ENCODE measurements at regions not wholly inside any gene's neighbourhood (a gene's known extent, or its start where the extent isn't known, plus 50 kb on each side); places are given as distances from the start of the nearest gene placed in this dataset.

DNA sequence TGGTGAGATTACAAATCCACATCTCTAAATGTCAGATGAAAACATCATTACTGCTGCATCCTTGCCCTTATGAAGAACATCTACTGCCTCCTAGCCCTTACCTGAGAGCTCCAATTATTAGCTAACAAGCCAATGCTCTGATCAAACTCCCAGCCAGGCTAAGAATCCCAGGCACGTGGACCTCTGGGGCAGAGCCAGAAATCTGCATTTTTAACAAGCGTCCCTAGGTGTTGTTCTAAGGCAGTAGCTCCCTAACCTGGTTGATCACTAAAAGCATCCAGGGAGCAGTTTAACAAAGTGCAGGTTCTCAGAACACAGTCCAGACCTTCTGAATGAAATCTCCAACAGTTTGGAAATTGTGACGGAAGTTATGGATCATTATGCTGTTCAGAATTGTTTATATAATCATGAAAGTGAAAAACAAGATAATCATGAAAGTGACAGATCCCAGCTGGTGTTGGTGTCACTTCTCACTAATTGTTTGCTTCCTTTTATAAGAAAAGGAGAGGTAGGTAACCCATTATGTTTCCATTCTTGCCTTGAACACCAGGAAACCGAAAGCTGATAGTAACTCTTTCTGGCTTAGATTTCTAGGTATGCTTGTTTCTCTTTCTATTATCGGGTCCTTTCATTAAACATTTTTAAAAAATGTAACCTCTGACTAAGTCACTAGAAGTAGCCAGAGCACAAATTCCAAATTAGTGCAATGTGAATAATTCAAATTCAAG is 216.5 kb upstream of the NR4A3 start:
- WGBS (ENCODE audit: insufficient coverage), result 73% methylated on average over 2 of the region's 5 CpGs
- Histone ChIP-seq H3K4me1 (ENCODE audit: control insufficient read depth, insufficient read depth, low read length) (peaks cover 5% of the 10 kb centered on the region), H3K9me3 (ENCODE audit: control insufficient read depth, insufficient read depth, low read length) (no peaks in the 10 kb centered on the region), H3K27ac (ENCODE audit: low read depth, low read length) (no peak overlapping the region), H3K27me3 (ENCODE audit: control insufficient read depth, insufficient read depth, low read length) (no peaks in the 10 kb centered on the region), H3K4me3 (ENCODE audit: low read depth, low read length) (no peak overlapping the region), H3K36me3 (ENCODE audit: control insufficient read depth, insufficient read depth, low read length) (no peaks in the 10 kb centered on the region)
- no peak for DNase-seq (ENCODE audit: low read depth in 4 of 6, low spot score in 6 of 6)

DNA sequence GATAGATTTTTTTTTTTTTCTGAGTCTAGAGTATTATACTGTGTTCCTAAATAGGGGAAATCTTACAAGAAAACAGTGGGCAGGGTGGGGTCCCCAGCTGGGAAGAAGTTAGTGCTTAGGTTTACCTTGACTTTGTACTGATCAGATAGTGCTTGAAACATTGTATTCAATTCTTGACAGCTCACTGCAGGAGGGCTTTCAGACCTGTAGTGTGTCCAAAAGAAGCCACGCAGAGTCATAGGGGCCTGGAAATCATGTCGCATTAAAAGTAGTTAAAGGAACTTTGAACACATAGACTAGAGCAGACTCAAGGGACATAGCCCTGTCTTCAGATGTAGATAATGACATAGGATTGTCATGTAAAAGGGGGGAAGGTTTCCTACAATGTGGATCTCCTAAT is 215.4 kb upstream of the NR4A3 start:
- WGBS (ENCODE audit: insufficient coverage), result 89% methylated on average over 2 of the region's 2 CpGs
- Histone ChIP-seq H3K36me3 (ENCODE audit: control insufficient read depth, insufficient read depth, low read length) (no peaks in the 10 kb centered on the region), H3K9me3 (ENCODE audit: control insufficient read depth, insufficient read depth, low read length) (no peaks in the 10 kb centered on the region), H3K27me3 (ENCODE audit: control insufficient read depth, insufficient read depth, low read length) (no peaks in the 10 kb centered on the region), H3K4me1 (ENCODE audit: control insufficient read depth, insufficient read depth, low read length) (peaks cover 5% of the 10 kb centered on the region), H3K27ac (ENCODE audit: low read depth, low read length) (no peak overlapping the region), H3K4me3 (ENCODE audit: low read depth, low read length) (no peak overlapping the region)
- DNase-seq (ENCODE audit: low read depth in 4 of 6, low spot score in 6 of 6), result no peak

DNA sequence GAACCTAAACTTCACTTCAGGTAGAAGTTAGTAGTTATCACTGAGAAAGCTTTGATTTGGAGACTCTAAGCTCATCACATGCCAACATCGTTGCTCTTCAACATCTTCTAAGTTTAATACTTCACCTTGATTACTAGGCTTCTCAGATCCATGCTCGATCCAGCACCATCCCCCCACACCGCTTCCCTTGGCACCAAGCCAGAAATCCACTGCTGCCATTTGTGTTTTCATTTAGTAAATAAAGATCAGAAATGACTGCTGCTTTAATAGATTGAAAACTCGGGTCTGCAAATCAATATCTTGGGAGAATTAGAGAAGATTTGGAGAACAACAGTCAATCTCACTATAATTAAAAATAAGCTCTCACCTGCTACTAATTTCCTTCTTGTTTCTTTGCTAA is 214.7 kb upstream of the NR4A3 start:
- WGBS (ENCODE audit: insufficient coverage), result no CpG with 5 or more reads among the region's 4 CpGs
- no peak overlapping the region for H3K4me3 ChIP-seq (ENCODE audit: low read depth, low read length)
- H3K9me3 ChIP-seq (ENCODE audit: control insufficient read depth, insufficient read depth, low read length), result no peaks in the 10 kb centered on the region
- no peak overlapping the region for H3K27ac ChIP-seq (ENCODE audit: low read depth, low read length)
- no peaks in the 10 kb centered on the region for H3K27me3 ChIP-seq (ENCODE audit: control insufficient read depth, insufficient read depth, low read length)
- peak in 2 of 6 donors; percentile 35 to 68 for DNase-seq (ENCODE audit: low read depth in 4 of 6, low spot score in 6 of 6)
- H3K4me1 ChIP-seq (ENCODE audit: control insufficient read depth, insufficient read depth, low read length), result no peaks in the 10 kb centered on the region
- H3K36me3 ChIP-seq (ENCODE audit: control insufficient read depth, insufficient read depth, low read length), result no peaks in the 10 kb centered on the region

DNA sequence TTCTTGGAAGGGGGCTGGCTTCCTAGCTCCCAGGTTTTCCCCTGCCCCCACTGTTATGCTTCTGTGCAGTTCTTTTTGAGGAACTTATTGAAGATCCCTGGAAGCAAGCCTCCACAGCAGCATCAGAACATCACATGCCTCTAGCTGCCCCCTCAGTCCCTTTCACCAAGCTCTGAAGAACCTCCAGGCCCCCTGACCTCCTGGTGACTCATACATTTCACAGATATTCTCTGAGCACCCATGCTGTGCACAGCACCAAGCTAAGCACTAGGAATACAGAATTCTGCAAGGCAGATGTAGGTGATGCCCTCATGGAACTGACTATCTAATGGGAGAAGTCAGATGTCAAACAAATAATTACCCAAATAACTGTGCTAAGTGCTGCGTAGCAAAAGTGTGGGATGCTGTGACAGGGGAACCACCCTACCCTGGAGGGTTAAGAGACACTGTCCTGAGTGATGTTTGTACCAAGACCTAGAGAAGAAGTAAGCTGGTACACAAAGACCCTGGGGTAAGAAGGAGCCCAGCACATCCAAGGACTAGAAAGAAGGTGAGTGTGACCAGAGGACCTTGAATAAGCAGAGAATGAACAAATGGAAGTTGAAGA is 213.7 kb upstream of the NR4A3 start:
- no peak for DNase-seq (ENCODE audit: low read depth in 4 of 6, low spot score in 6 of 6)
- no CpG with 5 or more reads among the region's 1 CpG for WGBS (ENCODE audit: insufficient coverage)
- H3K4me3 ChIP-seq (ENCODE audit: low read depth, low read length), result no peak overlapping the region
- H3K27me3 ChIP-seq (ENCODE audit: control insufficient read depth, insufficient read depth, low read length), result no peaks in the 10 kb centered on the region
- no peak overlapping the region for H3K27ac ChIP-seq (ENCODE audit: low read depth, low read length)
- no peaks in the 10 kb centered on the region for H3K9me3 ChIP-seq (ENCODE audit: control insufficient read depth, insufficient read depth, low read length)
- no peaks in the 10 kb centered on the region for H3K4me1 ChIP-seq (ENCODE audit: control insufficient read depth, insufficient read depth, low read length)
- no peaks in the 10 kb centered on the region for H3K36me3 ChIP-seq (ENCODE audit: control insufficient read depth, insufficient read depth, low read length)

DNA sequence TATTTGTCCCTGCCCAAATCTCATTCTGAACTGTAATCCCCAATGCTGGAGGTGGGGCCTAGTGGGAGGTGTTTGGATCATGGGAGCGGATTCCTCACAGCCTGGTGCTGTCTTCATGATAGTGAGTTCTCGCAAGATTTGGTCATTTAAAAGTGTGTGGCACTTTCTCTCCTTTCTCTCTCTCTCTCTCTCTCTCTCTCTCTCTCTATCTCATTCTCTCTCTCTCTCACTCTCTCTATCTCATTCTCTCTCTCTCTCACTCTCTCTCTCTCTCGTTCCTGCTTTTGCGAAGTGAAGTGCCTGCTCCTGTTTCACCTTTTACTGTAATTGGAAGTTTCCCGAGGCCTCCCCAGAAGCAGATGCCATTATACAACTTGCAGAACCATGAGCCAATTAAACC is 207.3 kb upstream of the NR4A3 start:
- Histone ChIP-seq H3K27ac (ENCODE audit: low read depth, low read length) (no peak overlapping the region), H3K27me3 (ENCODE audit: control insufficient read depth, insufficient read depth, low read length) (no peaks in the 10 kb centered on the region), H3K9me3 (ENCODE audit: control insufficient read depth, insufficient read depth, low read length) (no peaks in the 10 kb centered on the region), H3K4me3 (ENCODE audit: low read depth, low read length) (no peak overlapping the region), H3K36me3 (ENCODE audit: control insufficient read depth, insufficient read depth, low read length) (no peaks in the 10 kb centered on the region), H3K4me1 (ENCODE audit: control insufficient read depth, insufficient read depth, low read length) (no peaks in the 10 kb centered on the region)
- no peak for DNase-seq (ENCODE audit: low read depth in 4 of 6, low spot score in 6 of 6)
- 96% methylated on average over 3 of the region's 5 CpGs for WGBS (ENCODE audit: insufficient coverage)

DNA sequence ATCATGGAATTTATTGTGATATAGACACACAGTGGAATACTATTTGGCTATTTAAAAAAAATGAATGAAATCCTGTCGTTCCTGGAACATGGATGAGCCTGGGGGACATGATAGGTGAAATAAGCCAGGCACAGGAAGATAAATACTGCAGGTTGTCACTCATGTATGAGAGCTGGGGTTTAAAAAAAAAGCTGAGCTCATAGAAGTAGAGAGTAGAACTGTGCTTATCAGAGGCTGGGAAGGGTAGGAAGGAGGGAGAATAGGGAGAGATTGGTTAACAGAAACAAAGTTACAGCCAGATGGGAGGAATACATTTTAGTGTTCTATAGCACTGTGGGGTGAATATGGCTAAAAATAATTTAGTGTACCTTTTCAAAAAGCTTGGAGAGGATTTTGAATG is 200.6 kb upstream of the NR4A3 start:
- Histone ChIP-seq H3K4me3 (ENCODE audit: low read depth, low read length) (no peak overlapping the region), H3K4me1 (ENCODE audit: control insufficient read depth, insufficient read depth, low read length) (no peaks in the 10 kb centered on the region), H3K36me3 (ENCODE audit: control insufficient read depth, insufficient read depth, low read length) (no peaks in the 10 kb centered on the region), H3K27ac (ENCODE audit: low read depth, low read length) (no peak overlapping the region), H3K9me3 (ENCODE audit: control insufficient read depth, insufficient read depth, low read length) (no peaks in the 10 kb centered on the region), H3K27me3 (ENCODE audit: control insufficient read depth, insufficient read depth, low read length) (no peaks in the 10 kb centered on the region)
- no peak for DNase-seq (ENCODE audit: low read depth in 4 of 6, low spot score in 6 of 6)
- 85% methylated on average over 1 of the region's 1 CpG for WGBS (ENCODE audit: insufficient coverage)

DNA sequence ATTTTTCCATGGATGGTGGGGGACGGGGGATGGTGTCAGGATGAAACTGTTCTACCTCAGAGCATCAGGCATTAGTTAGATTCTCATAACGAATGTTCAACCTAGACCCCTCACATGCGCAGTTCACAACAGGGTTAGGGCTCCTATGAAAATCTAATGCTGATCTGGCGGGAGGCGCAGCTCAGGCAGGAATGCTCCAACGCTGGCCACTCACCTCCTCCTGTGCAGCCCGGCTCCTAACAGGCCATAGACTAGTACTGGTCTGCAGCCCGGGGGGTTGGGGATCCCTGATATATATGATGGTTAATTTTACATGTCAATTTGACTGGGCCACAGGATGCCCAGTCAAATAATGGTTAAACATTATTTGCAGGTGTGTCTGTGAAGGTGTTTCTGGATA is 199.0 kb upstream of the NR4A3 start:
- 95% methylated on average over 5 of the region's 8 CpGs for WGBS (ENCODE audit: insufficient coverage)
- Histone ChIP-seq H3K4me3 (ENCODE audit: low read depth, low read length) (no peak overlapping the region), H3K27me3 (ENCODE audit: control insufficient read depth, insufficient read depth, low read length) (no peaks in the 10 kb centered on the region), H3K36me3 (ENCODE audit: control insufficient read depth, insufficient read depth, low read length) (no peaks in the 10 kb centered on the region), H3K9me3 (ENCODE audit: control insufficient read depth, insufficient read depth, low read length) (no peaks in the 10 kb centered on the region), H3K27ac (ENCODE audit: low read depth, low read length) (no peak overlapping the region), H3K4me1 (ENCODE audit: control insufficient read depth, insufficient read depth, low read length) (no peaks in the 10 kb centered on the region)
- DNase-seq (ENCODE audit: low read depth in 4 of 6, low spot score in 6 of 6), result no peak

DNA sequence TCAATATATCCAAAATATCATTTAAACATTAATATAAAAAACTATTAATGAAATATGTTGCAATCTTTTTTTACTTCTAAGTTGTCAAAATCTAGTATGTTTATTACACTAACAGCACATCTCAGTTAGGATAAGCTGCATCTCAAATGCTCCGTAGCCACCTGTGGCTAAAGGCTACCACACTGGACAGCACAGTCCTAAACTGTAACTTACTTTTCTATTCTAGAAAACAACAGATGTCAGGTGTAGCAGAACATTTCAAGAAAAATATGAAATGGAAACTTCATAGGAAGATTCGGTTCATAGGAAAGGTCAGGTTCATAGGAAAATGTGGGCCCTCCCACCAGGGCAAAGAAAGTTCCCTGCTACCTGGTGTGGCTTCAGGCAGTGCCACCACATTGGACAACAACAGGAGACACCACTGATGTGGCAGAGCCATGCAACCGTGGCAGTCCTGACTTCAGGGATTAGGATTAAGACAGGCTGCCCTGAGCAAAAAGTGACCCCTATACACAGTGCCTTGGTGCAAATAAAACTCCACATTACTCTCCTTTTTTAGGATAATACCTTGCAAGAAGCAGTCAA is 197.8 kb upstream of the NR4A3 start:
- 92% methylated on average over 2 of the region's 3 CpGs for WGBS (ENCODE audit: insufficient coverage)
- DNase-seq (ENCODE audit: low read depth in 4 of 6, low spot score in 6 of 6), result no peak
- Histone ChIP-seq H3K36me3 (ENCODE audit: control insufficient read depth, insufficient read depth, low read length) (no peaks in the 10 kb centered on the region), H3K4me1 (ENCODE audit: control insufficient read depth, insufficient read depth, low read length) (no peaks in the 10 kb centered on the region), H3K27me3 (ENCODE audit: control insufficient read depth, insufficient read depth, low read length) (no peaks in the 10 kb centered on the region), H3K9me3 (ENCODE audit: control insufficient read depth, insufficient read depth, low read length) (no peaks in the 10 kb centered on the region), H3K4me3 (ENCODE audit: low read depth, low read length) (no peak overlapping the region), H3K27ac (ENCODE audit: low read depth, low read length) (no peak overlapping the region)

DNA sequence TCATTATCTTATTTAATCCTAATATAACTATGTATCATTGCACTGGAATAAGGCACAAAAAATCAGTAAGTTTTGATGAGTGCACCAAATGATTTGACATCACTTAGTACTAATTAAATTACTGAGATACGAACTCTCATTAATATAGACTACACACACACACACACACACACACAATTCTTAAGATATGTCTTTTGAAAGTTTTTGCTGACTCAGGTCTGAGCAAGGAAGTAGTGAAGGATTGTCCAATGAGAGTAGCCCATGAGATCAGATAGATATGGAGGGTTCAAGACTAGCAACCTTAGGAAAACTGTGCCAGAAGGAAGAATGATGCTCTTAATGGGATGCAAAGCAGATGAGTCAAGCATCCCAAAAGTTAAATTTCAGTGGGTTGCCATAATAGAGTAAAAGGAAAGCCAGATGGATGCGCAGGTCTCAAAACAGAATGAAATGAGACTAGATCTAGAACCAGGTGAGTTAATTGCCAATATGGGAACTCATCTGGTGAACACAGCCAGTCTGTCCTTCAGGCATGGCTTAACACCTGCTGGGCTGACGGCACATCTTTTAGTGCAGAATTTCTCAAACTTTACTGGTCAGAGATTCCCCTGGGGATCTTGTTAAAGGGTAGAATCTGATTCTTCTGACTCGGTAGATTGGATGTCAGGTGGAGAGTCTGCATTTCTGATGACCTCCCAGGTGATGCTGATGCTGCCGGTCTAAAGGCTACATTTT is 197.0 kb upstream of the NR4A3 start:
- DNase-seq (ENCODE audit: low read depth in 4 of 6, low spot score in 6 of 6), result no peak
- no peak overlapping the region for H3K27ac ChIP-seq (ENCODE audit: low read depth, low read length)
- H3K4me1 ChIP-seq (ENCODE audit: control insufficient read depth, insufficient read depth, low read length), result no peaks in the 10 kb centered on the region
- H3K4me3 ChIP-seq (ENCODE audit: low read depth, low read length), result no peak overlapping the region
- no peaks in the 10 kb centered on the region for H3K36me3 ChIP-seq (ENCODE audit: control insufficient read depth, insufficient read depth, low read length)
- H3K27me3 ChIP-seq (ENCODE audit: control insufficient read depth, insufficient read depth, low read length), result no peaks in the 10 kb centered on the region
- WGBS (ENCODE audit: insufficient coverage), result 91% methylated on average over 3 of the region's 5 CpGs
- no peaks in the 10 kb centered on the region for H3K9me3 ChIP-seq (ENCODE audit: control insufficient read depth, insufficient read depth, low read length)
